Breast epithelium (tissue), 4 donors: ENCODE measurements at regions not wholly inside any gene's neighbourhood (a gene's known extent, or its start where the extent isn't known, plus 50 kb on each side); places are given as distances from the start of the nearest gene placed in this dataset.
"Not testable (repeated sequence)": the region's sequence is repeated elsewhere in the genome, so short reads cannot be mapped to it uniquely, and the experiment has no call there.

Source experiments
- DNase-seq, 2 donors: peaks; one replicate each; pipeline ENCODE4 v3.0.0-alpha.2; 2019; ENCODE audit warnings: low spot score in 2 of 2
- H3K27ac ChIP-seq, 2 donors: fragments of 200-600 bp; sonication (generic) in 1 of 2; one replicate each; pipeline ENCODE4 v1.5.1; 2016 to 2019; ENCODE audit warnings: mild to moderate bottlenecking in 1 of 2
- H3K27me3 ChIP-seq, 2 donors: fragments of 200-600 bp; sonication (generic) in 1 of 2; one replicate each; pipeline versions ENCODE4 v1.5.1 to v1.6.0; 2017 to 2019; ENCODE audit warnings: control low read depth in 1 of 2, mild to moderate bottlenecking in 1 of 2
- H3K36me3 ChIP-seq: fragments of 200-600 bp; one replicate; pipeline ENCODE4 v1.5.1; 2019
- H3K4me1 ChIP-seq, 2 donors: fragments of 200-600 bp; sonication (generic); one replicate each; pipeline ENCODE4 v1.5.1; 2016 to 2019; ENCODE audit warnings: control low read depth in 1 of 2
- H3K4me3 ChIP-seq, 3 donors: fragments of 200-600 bp; sonication (generic); 1 replicate in 2 of 3; 2 replicates in 1 of 3; pipeline ENCODE4 v1.5.1; 2016 to 2019; ENCODE audit warnings: mild to moderate bottlenecking in 3 of 3, moderate library complexity in 2 of 3
- H3K9me3 ChIP-seq, 2 donors: fragments of 200-600 bp; sonication (generic) in 1 of 2; one replicate each; pipeline ENCODE4 v1.5.1; 2016 to 2019; ENCODE audit warnings: control low read depth in 1 of 2
- CTCF ChIP-seq, 3 donors: fragments of 450-650 bp; IDR thresholded peaks; one replicate each; pipeline ENCODE4 v1.5.1; 2016 to 2017; ENCODE audit warnings: antibody characterized with exemption in 3 of 3, mild to moderate bottlenecking in 3 of 3, moderate library complexity in 3 of 3
- POLR2A ChIP-seq: fragments of 450-650 bp; IDR thresholded peaks from one replicate; pipeline ENCODE4 v1.6.1; 2016; ENCODE audit warnings: antibody characterized with exemption, mild to moderate bottlenecking, moderate library complexity
- POLR2AphosphoS5 ChIP-seq, 3 donors: sonication (generic); formaldehyde crosslinking; IDR thresholded peaks; one replicate each; pipeline ENCODE4 v1.6.1; 2017; ENCODE audit warnings: antibody characterized with exemption in 3 of 3
- intact Hi-C: fragments of 100-400 bp; cut with DNase I; formaldehyde crosslinking; loops from one replicate; pipeline ENCODE4 v1.15.1; 2023; ENCODE audit warnings: low total_unique reads

- H3K27ac ChIP-seq: no peak overlapping the region
- H3K27me3 ChIP-seq: no peaks in the 10 kb centered on the region
- DNase-seq: no peak
- intact Hi-C loops: no loop called here
- no peak for TF ChIP-seq POLR2AphosphoS5 (IDR thresholded peaks at IDR 0.05)
- no peak for TF ChIP-seq CTCF (IDR thresholded peaks at IDR 0.05)
- no peak for TF ChIP-seq POLR2A
- H3K9me3 ChIP-seq: no peaks in the 10 kb centered on the region
- peak overlapping the region in 1 of 3 donors; percentile 9 for H3K4me3 ChIP-seq
- H3K36me3 ChIP-seq: no peaks in the 10 kb centered on the region
- H3K4me1 ChIP-seq: no peaks in the 10 kb centered on the region
Observed at GRCh38 chr12:7591531-7591930, 74.2 kb downstream of the APOBEC1 start.

- H3K4me1 ChIP-seq, intact Hi-C loops, H3K27me3 ChIP-seq, H3K36me3 ChIP-seq, H3K4me3 ChIP-seq, H3K9me3 ChIP-seq, H3K27ac ChIP-seq, DNase-seq: not testable (repeated sequence)
Observed at GRCh38 chr12:7590085-7590484, 75.6 kb downstream of the APOBEC1 start.

- H3K4me3 ChIP-seq, DNase-seq, H3K36me3 ChIP-seq, H3K27me3 ChIP-seq, H3K4me1 ChIP-seq, intact Hi-C loops, H3K9me3 ChIP-seq, H3K27ac ChIP-seq: not testable (repeated sequence)
- TF ChIP-seq CTCF (IDR thresholded peaks at IDR 0.05): peak; percentile 37 to 46 (median 42)
Observed at GRCh38 chr12:7588742-7589329, 76.9 kb downstream of the APOBEC1 start.

GRCh38 chr12:7584137-7584536 is 80.6 kb upstream of the CD163 start:
- H3K27ac ChIP-seq, H3K4me3 ChIP-seq, H3K36me3 ChIP-seq, intact Hi-C loops, H3K9me3 ChIP-seq, H3K4me1 ChIP-seq, H3K27me3 ChIP-seq, DNase-seq: not testable (repeated sequence)

- H3K27ac ChIP-seq: no peak overlapping the region
- intact Hi-C loops: no loop called here
- TF ChIP-seq POLR2A (no peak), POLR2AphosphoS5 (IDR thresholded peaks at IDR 0.05) (no peak), CTCF (IDR thresholded peaks at IDR 0.05) (no peak)
- H3K36me3 ChIP-seq: no peaks in the 10 kb centered on the region
- H3K9me3 ChIP-seq: peaks cover 0 to 11% of the 10 kb centered on the region in 2 donors
- H3K4me1 ChIP-seq: no peaks in the 10 kb centered on the region
- no peak for DNase-seq
- no peak overlapping the region for H3K4me3 ChIP-seq
- H3K27me3 ChIP-seq: no peaks in the 10 kb centered on the region
Observed at GRCh38 chr12:7583471-7583870, 79.9 kb upstream of the CD163 start.

- Histone ChIP-seq H3K4me3 (no peak overlapping the region), H3K27ac (no peak overlapping the region), H3K27me3 (no peaks in the 10 kb centered on the region), H3K9me3 (peaks cover 0 to 11% of the 10 kb centered on the region in 2 donors), H3K4me1 (no peaks in the 10 kb centered on the region), H3K36me3 (no peaks in the 10 kb centered on the region)
- no peak for TF ChIP-seq CTCF (IDR thresholded peaks at IDR 0.05)
- no peak for TF ChIP-seq POLR2A
- TF ChIP-seq POLR2AphosphoS5 (IDR thresholded peaks at IDR 0.05): no peak
- DNase-seq: no peak
- intact Hi-C loops: no loop called here
Observed at GRCh38 chr12:7582796-7583195, 79.2 kb upstream of the CD163 start.
